Hematopoietic multipotent progenitor cell treated with erythropoietin and hydrocortisone succinate and interleukin-3 and kit ligand, for 4 days (in vitro differentiated cells): ENCODE measurements at regions not wholly inside any gene's neighbourhood (a gene's known extent, or its start where the extent isn't known, plus 50 kb on each side); places are given as distances from the start of the nearest gene placed in this dataset.

ENCODE experiments used
- DNase-seq: peaks from one replicate; pipeline ENCODE4 v3.0.0-alpha.2; 2015

DNA sequence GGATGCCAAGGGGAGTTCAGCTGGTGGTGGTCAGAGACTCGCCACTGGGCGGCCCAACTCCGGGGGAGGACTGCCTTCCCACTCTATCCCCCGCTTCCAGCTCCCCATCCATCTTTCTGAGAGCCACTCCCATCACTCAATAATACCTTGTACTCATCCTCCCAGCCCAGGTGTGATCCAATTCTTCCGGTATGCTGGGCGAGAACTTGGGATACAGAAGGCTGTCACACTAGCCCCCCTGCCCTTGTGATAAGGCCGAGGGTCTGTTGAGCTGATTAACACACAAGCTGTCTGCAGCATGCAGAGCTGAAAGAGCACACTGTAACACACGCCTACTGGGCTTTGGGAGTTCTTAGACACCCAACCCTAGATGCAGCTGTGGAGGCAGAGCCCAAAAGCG is 460.4 kb upstream of the EEF2KMT start:
- no peak for DNase-seq

DNA sequence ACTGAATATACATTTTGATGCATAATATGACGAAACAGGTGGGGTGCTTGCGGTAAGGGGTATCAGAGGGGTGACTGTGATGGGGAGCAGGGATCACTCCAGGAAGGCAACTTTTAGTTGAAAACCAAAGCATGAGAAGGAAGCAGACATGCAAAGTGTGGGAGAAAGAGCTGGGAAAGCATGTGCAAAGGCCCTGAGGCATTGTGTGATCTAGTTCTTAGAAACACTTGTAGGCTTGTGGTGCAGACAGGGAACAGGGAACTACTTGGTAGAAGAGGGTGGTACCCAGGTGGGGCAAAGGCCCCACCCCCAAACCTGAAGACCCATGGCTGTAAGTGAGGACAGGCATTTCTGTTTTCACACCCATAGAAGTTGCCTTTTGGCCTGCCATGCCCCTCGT is 459.9 kb upstream of the EEF2KMT start:
- no peak for DNase-seq

DNA sequence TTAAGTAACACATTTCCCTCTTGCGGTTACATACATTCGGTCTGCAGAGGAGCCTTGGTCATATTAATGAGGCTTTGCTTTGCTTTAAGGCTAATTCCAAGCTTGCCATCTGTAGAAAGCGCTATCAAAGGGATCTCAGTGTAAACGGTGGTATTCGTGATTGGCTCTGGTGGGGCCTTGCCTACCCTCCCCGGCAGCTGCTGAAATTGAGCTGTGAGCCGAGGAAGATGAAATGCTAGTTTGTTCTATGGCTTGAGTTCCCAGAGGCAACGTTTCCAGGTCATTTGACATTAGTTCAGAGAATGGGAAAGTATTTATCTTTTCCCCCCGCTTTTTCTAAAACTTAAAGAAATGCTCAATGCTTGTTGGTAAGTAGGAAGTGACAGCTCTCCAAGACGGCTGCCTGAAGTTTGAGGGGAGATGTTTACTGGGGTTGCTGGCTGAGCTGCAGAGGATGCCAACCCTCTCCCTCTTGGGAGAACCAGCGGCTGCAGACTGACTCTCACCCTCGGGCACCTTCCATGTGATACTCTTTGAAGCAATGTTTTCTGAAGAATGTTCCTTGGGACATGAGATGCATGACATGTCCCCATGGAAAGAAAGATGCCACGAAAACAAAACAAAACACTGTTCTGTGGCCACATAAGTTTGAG is 458.7 kb upstream of the EEF2KMT start:
- no peak for DNase-seq

DNA sequence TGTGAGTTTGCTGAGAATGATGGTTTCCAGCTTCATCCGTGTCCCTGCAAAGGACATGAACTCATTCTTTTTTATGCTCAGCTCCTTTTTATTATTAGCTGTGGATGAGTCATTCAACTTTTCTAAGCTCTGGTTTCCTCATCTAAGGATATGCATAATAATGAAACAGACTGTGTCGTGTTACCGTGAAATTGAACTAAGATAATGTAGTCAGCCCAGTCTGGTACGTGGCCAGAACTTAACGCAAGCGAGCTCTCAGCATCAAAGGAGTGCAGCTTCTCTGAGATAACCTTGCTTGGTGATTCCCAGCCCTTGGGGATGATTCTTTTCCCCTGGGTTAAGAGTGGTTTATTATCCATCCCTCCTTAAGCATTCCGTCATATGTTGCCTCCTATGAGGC is 454.3 kb upstream of the EEF2KMT start:
- DNase-seq, result no peak

DNA sequence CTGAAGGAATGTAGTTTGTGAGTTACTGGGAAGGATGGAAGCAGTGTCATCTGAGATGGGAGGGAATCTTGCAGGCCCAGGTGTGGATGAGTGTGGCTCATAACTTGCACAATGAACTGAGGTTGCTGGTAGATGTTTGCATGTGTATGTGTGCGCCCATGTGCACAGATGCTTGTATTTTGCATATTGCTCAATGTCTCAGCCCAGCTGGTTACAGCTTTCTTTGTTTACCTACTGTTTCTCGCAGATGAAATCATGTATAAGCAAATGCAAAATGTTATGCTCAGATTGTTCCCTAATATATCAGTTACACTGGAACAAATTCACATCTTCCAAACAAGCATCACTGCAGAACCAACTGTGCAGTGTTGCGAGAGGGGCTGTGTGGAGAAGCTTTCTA is 452.2 kb upstream of the EEF2KMT start:
- DNase-seq, result no peak

DNA sequence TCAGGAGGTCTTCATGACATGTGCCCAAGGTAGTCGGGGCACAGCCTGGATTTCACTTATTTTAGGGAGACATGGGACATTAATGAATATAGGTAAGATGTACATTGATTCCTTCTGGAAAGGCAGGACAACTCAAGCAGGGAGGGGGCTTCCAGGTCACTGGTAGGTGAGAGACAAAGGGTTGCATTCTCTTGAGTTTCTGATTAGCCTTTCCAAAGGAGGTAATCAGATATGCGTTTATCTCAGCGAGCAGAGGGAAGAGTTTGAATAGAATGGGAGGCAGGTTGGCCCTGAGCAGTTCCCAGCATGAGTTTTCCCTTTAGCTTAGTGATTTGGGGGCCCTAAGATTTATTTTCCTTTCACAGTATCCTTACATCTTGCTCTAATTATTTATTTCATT is 443.8 kb upstream of the EEF2KMT start:
- no peak for DNase-seq

DNA sequence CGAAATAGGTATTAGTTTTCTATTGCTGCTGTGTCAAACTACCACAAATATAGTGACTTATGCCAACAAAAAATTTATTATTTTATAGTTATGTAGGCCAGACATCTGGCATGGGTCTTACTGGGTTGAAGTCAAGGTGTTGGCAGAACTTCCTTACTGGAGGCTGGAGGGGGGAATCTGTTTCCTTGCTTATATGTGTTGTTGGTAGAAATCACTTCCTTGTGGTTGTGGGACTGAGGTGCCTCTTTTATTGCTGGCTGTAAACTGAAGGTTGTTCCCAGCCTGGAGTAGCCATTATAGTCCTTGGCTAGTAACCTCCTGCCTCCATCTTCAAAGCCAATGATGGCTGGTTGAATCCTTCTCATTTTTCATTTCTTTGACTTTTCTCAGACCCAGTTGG is 439.8 kb upstream of the EEF2KMT start:
- DNase-seq, result no peak

DNA sequence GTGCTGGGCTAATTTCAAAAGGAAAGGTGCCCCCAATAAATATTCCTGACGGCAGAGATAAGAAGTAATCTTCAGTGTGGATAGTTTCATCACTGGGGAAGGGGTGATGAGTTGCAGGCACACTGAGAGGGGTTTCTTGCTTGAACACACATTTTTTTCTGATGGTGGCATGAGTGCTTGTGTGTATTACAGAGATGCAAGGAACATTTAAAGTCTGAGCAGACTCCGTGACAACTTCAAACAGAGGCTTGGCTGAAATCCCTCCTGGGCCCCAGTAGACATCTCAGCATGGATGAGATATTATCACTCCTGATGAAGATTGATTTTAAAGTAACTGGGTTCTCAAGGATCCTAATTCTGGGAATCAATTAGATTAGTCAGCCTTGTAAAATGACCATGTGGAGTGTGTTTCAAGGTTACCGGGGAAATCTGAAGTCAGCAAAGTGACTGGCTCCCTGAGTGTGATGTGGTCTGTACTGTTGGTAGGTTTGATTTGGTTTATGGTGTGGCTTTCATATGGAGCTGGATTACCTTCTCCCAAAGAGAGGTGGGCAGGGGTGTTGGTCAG is 435.8 kb upstream of the EEF2KMT start:
- DNase-seq, result no peak

DNA sequence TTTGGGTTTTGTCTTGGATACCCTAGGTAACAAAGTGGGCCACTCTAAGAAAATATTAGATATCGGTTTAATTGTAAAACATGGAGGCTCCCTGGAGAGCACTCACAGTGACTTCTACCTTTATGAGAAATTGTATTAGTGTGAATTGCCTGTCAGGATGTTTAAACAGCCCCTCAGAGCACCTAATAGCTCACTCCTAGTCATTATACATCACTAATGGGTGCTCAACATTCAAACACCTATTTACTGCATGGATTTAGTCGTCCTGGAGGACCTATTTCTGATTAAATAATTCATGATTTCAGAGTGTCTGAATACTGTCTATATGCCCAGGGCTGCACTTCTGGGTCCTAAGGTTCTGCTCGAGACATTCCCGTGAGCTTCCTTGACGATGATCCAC is 430.2 kb upstream of the EEF2KMT start:
- no peak for DNase-seq

DNA sequence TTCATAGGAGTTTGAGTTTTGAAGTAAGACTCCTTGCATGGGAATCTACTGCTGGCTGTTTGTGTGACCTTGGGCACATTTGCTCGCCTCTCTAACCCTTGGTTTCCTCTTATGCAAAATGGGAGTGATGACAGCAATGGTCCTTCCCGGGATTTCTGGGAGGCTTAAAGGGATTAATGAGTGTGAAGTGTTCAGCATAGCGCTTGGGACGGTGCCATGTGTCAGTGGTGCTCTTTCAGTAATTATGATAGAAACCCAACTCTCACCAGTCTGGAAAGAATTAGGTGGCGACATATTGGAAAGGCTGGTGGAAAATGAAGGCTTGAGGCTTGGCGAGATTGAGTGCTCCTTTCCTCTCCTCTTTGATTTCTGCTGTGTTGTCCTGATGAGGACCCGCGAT is 429.2 kb upstream of the EEF2KMT start:
- no peak for DNase-seq

DNA sequence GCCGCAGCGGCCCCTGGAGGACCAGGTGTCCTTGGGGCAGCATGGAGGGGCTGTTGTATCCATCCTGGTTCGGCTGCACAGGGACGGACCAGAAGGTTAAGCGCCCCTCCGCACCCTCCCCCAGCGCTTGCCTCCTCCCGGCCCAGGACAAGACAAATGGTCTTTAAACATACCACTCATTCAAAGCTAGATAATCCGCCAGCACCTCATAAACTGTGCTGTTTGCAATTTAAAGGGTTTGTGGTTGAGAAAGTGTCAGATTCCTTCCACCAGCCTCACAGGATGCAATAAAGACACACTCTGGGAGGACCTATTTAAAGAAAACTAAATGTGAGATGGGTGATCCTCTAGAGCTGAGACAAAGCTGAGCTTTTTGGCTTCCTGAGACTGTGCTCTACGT is 426.2 kb upstream of the EEF2KMT start:
- no peak for DNase-seq

DNA sequence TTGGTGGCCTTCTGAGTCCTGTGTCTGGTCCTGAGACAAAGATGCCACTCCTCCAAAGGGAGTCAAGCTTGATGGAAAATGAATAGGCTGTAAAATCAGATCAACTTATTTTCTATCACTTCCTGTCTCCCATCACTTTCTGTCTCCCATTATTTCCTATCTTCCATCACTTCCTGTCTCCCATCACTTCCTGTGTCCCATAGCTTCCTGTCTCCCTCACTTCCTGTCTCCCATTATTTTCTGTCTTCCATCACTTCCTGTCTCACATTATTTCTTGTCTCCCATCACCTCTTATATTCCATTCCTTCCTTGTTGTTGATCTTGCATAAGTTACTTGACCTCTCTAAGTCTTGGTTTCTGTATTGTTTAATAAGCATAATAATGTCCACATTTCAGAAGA is 418.5 kb upstream of the EEF2KMT start:
- DNase-seq, result no peak

DNA sequence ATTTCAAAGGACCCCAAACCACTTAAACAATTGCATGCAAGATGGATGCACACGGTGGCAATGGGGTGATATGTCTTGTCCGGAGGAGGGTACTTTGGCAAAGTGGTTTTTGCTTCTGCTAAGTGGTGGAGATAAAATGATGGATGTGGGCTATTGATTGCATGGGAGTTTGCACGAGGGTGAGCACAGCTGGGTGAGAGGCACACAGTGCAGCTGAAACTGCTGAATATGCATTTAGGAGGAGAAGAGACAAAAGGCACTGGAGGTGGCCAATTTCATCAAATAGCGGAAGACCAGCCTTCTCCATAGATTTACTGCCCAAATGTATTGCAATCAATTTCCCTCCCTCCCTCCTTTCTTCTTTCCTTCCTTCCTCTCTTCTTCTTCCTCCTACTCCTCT is 414.4 kb upstream of the EEF2KMT start:
- no peak for DNase-seq

DNA sequence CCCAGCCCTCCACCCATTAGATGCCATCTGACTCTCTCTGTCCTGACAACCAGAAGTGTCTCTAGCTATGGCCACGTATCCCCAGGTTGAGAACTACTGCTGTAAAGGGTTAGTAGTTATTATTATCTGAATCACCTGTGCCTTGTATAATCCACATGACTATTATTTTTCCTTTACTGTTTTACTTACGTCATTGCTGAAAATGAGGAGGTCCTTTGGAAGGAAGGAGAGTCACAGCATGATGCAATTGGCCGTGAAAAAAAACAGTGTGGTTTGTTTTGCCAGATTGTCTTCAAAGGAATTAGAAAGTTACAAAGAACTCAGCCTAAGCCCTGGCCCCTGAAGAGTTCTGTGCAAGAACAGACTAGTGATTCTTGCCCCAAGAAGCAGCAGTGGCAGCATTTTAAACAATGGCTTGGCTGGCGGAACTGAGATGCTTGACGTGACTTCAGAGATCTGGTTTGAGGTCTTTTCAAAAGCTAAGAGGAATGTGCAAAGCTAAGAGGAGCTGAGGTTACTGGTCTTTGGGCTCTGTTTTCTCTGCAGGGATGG is 413.3 kb upstream of the EEF2KMT start:
- DNase-seq, result no peak

DNA sequence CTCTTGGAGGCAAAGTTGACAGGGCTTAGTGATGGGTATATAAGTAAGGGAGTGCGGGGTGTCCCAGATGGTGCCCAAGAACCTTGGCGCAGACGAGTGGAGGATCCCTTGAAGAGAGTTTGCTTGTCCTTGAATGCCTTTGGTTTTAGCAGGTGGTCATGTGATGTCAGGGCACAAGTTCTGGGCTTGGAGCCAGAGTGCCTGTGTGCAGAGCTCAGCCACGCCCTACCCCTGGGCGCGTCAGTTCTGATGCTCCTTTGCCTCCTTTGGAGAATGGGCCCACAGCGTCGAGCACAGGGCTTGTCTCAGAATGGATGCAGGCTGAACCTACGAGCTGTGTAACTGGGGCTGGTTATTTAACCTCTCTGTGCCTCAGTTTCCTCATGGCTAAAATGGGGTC is 412.2 kb upstream of the EEF2KMT start:
- DNase-seq, result peak; percentile 42

DNA sequence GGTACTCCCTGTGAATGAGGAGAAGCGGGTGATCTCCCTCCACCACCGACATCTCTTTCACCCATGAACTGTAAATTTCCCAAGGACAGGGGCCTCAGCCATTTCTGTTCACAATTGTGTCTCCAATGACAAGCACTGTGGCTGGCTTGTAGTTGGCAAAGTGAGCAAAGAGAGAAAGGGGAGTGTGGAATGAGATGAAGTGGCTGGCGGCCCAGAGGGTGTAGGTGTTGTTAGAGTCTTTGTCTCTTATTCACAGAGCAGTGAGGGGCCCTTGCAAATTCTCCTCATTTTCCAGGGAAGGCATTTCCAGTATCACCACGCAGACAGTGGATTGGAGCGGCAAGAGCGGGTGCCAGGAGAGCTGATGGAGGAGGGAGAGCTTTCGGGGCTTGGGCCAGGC is 411.7 kb upstream of the EEF2KMT start:
- no peak for DNase-seq

DNA sequence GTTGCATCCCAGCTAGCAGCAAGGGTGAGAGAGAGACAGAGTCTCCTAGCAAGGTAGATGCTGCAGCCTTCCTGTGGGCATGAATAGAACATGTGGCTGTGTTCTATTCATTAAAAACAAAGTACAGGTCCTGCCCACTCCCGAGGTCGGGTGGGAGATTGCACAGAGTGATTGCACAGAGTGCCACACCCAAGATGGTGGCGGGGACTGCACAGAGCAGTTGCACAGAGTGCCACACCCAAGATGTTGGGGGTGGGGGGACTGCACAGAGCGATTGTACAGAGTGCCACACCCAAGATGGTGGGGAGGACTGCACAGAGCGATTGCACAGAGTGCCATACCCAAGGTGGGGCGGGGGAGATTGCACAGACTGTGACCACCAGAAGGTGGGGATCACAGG is 410.8 kb upstream of the EEF2KMT start:
- peak; percentile 33 for DNase-seq

DNA sequence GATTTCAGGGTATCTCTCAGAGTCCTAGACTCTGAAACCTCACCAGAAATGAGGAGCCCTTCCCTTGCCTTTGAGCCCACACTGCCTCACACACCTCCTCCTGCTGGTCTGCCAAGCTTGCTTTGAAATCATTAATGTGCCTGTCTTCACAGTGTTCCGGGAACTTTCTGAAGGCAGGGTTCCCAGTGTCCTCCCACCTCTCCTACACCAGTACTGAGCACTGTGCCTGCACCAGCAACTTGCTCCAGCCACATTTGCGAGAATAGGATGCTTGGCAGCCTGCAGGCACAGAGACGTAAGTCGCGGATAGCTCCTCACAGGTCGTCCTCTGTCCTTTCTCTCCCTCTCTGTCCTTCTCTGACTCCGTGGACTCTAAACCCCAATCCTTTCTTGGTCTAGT is 408.4 kb upstream of the EEF2KMT start:
- no peak for DNase-seq

DNA sequence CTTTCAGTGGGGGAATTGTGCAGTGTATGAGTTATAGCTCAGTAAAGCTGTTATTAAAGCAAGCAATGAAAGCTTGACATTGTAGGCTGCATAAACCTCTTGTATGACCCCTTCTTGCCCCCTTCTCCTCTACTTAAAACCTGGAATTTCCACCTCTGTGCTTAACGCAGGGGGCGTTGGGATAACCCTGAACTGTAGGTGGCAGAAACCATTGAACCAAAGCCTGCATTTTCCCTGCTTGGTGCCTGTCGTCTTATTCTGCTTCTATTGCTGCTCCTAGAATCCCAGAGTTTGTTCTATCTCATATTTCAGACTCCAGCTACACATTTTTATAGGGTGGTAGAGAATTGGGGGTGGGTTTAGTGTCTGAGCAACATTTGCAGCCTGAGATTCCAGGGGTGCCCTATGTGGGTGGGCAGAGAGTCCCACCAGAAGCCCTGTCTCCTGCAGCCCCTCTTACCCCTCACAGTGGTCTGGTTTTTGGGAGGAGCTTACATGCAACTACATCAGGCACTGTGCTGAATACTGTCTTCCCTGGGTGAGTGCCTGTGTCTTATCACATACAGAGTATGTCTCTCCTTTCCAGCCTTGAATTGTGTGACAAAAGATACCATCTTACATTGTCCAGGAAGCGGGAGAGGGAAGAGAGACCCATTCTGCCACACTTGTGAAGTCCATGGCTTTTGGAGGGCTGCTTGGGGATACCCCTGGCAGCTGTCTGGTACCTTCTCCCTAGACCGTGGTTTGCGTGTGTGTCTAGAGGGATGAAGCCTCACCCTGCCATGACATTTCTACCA is 407.7 kb upstream of the EEF2KMT start:
- DNase-seq, result no peak

DNA sequence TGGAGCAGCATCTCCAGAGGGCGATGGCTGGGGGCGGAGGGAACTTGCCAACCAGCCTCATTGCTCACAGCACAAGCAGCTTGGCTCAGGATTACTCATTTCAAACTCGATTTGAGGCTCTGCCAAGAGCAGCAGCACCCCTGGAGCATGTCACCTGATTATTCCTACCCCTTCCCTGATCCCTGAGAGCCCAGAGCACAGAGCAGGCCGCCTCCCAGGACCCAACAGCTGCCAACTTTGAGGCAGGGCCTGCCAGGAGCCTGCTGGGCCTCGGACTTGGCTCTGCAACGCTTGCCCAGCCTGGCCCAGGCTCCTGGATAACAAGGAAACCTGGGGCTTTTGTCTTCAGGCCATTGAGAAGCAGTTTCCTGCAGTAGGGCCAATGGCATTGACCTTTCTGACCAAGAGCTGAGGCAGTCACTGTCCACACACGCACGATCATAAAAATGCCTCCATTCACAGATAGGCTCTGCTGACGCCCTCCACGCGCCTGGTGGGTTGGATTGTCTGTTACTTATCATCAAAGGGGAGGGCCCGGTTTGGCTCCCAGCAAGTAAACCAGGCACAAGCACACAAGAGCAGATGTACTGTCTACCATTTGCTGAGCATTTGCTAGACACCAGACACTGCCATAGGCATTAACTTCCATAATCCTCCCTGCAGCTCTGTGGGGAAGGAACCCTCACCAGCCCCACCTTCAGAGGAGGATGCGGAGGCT is 406.6 kb upstream of the EEF2KMT start:
- DNase-seq, result no peak

DNA sequence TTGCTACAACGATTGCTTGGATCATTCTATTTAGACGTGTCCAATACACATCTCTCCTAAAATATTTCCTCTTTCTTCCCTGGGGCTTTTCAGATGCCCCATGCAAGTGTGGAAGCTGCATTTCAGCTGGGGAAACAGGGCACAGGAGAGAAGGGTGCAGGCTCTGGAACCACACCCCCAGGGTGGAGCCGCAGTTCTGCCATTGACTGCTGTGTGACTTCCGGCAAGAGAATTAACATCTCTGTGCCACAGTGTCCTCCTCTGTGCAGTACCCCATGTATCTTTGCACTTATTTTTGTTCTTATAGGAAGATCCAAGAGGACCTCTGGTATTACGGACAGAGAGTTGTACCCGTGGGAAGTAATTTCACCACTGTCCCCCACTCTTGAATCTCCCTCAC is 405.3 kb upstream of the EEF2KMT start:
- no peak for DNase-seq

DNA sequence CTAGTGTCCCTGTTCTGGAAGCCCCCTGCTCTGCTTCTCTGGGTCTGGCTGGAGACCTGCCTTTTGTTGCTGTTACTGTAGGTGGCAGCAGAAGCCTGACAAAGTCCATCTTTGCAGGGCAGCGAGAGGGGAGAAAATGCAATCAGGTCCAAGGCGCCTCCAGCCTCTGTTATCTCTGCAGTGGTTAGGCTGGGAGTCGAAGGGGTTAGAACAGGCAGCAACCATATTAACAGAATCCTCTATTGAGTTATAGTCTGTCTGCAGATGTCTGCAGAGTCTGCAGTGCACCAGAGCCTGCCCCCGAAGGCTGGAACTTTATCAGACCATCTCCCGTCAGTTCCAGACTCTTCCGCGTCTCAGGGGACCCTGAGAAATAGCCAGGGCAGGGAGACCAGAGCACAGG is 404.9 kb upstream of the EEF2KMT start:
- peak; percentile 54 for DNase-seq

DNA sequence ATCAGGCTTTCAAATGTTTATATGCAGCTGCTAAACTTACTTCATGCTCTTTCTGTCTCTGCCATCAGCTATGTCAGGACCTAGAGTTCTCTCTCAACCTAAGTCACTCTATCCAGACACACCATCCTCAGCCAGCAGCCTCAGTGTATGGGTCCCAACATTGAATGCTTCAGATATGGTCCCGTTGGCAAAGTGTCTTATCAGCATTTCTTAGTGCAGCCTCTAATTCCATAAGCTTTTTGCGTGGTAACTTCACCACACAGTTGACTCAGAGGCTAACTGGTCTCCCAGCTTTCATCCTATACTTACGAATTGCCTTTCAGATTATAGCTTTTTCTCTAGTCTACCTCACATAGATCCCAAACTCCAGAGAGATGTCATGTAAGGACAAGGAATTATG is 402.9 kb upstream of the EEF2KMT start:
- no peak for DNase-seq

DNA sequence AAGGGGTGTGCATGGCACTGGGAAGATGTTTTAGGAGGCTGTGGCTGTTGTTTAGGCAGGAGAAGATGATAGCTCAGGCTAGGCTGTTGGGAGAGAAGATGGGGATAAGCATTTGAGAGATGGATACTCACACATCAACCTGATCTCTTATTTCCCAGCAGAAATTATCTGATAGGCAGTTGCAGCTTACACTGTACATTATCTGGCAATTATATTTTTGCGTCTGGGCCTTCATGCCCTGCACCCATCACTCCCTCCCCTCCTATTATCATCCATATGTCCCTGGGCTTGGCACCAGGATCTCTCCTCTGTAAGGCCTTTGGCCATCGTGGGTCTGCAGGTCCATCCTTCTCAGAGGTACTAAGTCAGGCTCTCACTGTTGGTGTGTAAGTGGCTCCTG is 401.0 kb upstream of the EEF2KMT start:
- DNase-seq, result no peak
